Stimulated activated CD8-positive, alpha-beta memory T cell treated with anti-CD3 and anti-CD28 coated beads, Interleukin-15, amount 100 ng/mL, for 24 hours (primary cell): ENCODE measurements at regions not wholly inside any gene's neighbourhood (a gene's known extent, or its start where the extent isn't known, plus 50 kb on each side); places are given as distances from the start of the nearest gene placed in this dataset.

Source experiments
- DNase-seq: peaks from one replicate; pipeline ENCODE4 v3.0.0-alpha.2; 2020; ENCODE audit warnings: low read depth

DNA sequence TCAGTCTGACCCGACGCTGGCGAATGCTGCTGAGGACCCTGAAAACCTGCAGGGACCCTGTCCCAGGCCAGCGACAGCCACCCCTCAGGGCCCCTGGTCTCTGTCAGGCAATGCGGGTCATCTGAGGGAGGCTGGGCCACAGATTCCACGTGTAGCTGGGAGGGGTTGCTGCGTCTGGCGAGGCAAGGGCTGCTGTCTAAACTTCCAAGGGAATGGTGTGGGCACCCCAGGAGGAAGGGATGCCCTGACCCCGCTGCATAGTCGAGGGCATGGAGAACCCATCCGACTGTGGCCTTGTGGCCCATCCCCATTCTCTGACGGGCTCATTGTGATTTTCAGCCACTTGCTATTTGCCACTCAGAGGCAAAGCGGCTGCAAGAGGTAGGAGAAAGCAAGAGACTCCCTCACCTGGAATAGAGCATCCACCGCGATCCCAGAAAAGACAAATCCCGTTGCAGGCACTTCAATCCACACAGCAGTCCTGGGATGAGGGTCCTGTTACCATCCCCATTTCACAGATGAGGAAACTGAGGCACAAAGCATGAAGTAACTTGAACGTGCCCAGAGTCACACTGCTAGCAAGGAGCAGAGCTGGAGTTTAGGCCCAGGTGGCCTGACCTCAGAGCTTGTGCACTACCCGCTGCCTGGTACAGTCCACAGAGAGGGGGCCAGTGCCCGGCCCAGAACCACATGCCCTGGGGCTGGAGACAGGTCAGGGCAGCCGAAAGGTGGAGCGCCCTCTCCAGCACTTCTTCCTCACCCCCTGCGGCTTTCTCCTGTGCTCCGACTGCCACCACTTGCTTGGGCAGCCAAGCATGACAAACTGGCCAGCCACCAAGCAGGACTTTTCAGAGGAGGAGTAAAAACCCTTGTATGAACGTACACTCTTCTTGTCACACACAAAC is 163.8 kb upstream of the KLF14 start:
- DNase-seq = no peak

DNA sequence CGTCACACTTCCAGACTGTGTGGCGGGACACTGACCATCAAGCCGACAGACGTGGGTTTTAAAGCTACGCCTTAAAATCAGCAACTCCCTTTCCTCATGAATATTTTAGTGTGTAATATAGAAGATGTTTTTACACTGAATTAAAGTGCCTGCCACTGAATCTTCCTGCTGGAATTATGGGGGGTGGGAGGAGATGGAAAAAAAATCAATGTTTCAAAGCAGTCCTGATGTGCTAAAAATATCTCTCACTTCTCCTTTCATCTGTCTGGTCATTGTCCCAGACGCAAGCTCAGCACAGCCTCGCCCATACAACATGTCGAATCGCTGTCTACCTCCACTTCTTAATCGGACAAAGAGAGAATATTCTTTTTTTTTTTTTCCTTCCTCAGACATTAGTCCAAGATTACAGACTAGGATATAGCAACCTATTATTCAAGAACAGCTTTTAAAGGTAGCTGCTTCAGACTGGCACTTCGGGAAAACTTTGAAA is 165.1 kb upstream of the KLF14 start:
- no peak for DNase-seq

DNA sequence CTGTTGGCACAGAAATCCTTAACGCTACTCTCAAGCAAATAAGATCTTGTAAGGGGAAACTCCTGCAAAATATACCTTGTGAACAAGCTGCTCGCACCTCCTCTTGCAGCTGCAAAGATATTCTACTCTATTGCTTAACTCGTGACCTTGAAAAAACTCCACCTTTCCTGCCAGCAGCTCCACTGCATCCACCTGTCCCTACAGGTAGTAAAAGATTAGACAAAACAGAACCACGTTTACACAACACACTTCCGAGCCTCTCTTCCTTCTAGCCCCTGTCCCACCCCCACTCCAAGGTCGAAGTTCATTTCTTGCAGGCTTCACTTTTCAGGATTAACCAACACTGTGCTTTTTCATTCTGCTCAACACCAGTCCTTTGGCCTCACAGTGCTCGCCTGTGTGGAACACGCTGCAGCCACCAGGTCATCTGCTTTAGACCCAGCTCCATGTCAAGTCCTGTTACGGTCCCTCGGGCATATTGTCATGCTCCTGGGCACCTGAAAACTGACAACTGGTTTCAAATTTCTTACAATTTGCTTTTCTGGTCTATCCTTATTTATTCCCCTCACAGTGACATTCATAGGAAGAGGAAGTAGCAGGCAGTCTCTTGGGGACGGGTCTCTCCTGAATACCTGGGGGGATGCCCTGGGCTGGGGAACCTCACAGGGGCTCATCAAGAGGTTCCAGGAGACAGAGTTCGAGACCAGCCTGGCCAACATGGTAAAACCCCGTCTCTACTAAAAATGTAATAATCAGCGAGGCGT is 165.8 kb upstream of the KLF14 start:
- no peak for DNase-seq

DNA sequence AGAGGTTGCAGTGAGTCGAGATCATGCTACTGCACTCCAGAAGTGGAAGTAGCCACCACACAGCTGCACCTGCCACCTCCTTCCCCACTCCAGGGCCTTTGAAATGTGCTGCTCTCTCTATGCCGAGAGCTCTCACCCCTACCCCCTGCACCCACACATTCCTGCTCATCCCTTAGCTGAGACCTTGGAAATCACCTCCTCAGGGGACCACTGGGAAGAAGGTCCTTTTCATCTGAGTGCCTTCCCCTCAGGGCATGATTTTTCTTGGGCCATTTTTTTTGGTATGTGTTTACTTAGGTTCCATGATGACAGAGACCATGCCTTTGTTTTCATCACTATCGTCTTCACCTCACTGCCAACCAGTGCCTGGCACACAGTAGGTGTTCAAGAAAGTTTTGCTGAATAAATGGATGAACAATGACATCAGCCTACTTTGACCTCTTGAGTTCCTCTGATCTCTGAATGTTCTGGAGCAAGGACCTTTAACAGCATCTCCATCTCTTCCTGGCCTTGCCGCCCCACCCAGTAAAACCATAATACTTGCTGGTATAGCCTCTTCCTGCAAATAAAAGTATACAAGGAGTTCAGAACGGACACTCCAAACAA is 166.6 kb upstream of the KLF14 start:
- no peak for DNase-seq

DNA sequence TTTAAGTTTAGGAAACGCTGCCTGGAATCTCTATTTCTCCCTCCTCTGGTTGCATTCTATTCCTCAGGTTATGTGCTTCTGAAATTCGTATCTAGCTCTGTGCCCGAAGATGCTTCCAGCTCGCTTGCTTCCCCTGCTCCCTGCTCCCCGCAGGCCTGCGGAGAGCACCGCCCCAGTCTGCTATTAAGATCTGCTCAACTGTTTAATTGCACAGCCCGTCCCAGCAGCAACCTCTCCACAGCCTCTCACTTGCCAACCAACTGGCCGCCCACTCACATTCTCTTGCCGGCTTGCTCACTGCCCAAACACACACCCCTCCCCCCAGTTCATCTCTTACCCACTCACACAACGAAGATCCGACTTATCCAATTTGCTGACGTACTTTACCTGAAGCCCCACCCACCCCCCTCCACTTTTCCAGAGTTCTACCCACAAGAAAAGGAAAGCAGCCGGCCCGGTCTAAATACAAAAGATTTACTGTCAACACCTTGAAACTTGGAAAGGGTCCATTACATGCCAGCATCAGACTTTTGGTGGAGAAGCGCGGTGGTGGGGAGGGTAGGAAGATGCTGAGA is 167.3 kb upstream of the KLF14 start:
- DNase-seq = no peak

DNA sequence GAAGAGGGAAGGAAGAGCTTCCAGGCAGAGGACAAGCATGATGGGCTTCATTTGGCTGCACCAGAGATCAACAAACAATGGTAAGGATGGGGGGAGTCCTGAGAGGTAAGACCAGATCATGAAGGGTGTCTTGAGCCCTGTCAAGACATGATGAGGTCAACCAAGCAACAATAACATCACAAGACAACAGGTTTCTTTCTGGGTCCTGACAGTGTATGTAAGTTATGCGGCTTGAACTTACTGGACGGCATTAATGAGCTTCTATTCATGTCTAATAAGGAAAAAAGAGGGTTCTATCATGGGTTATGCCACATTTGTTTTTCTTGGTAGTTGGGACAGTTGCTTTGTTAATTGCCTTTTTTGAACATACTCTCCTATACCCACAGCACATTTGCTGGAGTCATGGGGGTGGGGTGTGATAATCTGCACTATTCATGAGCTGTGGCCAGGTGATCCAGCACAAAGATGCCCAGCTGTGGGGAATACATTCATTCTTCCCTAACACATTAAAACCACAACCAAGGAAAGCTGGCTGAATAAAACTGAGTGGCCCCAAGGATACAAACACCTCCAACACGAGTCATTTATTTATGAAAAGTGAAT is 168.8 kb upstream of the KLF14 start:
- no peak for DNase-seq

DNA sequence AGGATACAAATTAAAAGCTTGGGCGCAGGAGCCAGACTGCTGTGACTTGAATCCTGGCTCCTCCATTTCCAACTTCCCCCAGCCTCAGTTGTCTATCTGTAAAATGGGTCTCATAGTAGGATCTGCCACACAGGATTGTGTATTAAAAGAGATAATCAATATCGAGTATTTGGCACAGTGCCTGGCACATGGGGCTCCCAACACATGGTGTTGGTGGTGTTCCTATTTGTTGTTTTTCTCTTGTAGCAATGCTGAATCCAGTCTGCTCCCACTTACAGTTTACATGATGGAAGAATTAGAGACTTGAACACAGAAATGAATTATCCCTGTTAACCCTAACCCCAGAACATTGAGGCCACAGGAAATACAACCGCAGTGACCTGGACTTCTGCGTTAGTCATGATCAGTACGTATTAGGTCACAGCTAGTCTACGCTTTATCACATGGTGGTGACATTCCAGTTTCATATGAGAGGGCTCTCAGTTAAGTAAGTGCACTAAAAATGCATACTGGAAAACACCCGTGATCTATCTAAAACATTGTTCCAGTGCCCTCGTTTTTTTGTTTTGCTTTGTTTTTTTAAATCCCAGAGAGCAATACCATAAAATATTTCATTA is 169.5 kb upstream of the KLF14 start:
- no peak for DNase-seq

DNA sequence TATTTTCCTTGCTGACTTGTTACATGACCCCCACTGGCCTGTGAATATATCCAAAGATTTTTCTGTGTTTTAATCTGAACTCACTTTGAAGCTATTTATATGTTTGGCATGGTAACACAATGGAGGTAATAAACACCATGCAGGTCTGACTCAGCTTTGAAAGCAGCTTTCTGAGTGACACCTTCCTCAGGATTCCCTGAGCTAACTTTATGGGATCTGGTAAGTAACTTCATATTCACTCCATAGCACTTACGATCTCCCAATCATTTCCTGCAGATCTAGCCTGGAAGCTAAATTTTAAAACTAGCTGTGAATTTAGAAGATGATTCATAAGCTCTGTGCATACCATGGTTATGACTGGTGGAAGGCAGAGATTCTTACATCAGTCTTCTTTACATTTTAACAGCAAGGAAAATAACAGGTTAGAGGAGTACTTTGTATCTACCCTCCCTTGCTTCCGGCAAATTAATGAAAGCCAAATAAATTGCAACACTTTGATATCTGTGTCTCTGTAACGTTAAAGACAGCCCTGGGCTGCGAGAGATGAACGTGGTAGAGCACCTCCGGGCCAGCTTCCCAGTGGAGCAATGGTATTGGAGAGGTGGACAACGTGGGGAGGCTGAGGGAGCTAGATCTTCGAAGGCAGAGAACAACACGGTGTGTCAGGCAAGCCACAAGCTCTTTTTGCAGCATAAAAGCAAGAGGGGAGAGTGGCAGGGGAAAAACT is 170.2 kb upstream of the KLF14 start:
- DNase-seq = no peak

DNA sequence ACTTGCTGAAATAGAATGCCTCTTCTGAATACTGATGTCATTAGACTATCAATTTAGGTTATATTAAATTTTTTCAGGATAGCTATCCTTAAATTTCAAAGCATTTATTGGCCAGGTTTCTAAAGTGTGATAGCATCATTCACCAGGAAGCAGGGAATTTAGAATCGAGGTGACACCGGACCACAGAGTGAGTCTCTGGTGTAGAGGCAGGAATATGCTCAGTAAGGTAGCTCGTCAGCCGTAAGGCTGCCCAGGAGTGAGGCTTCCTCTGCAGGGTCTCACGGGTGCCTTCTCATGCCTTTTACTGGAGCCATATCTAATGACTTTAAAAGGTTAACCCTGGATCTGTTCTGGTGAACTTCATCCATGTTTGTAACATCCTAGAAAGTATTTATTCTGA is 170.8 kb upstream of the KLF14 start:
- DNase-seq = no peak

DNA sequence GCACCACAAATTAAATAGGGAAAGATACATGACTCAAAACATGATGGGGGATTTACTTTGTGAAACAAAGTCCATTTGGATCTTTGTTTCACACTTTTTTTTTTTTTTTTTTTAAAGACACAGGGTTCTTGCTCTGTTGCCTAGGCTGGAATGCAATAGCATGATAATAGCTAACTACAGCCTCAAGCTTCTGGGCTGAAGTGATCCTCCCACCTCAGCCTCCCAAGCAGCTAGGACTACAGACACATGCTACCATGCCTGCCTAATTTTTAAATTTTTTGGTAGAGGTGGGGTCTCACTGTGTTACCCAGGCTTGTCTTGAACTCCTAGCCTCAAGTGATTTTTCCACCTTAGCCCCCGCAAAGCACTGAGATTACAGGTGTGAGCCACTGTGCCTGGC is 172.6 kb upstream of the KLF14 start:
- no peak for DNase-seq

DNA sequence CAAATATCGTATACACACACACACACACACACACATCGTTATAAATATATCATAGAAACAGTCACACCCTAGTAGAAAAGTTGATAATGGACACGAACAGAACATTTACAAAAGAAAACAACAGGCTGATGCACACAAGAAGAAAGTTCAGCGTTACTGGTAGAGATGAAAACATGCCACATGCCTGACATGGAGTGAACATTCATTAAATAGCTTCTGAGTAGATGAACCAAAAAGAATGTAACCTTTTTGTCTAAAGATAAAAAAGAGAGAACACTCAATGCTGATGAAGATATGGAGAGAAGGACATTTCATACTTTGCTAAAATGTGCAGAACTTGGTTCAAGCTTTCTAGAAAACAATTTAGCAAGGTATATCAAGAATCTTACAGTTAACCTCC is 173.4 kb upstream of the KLF14 start:
- DNase-seq = no peak

DNA sequence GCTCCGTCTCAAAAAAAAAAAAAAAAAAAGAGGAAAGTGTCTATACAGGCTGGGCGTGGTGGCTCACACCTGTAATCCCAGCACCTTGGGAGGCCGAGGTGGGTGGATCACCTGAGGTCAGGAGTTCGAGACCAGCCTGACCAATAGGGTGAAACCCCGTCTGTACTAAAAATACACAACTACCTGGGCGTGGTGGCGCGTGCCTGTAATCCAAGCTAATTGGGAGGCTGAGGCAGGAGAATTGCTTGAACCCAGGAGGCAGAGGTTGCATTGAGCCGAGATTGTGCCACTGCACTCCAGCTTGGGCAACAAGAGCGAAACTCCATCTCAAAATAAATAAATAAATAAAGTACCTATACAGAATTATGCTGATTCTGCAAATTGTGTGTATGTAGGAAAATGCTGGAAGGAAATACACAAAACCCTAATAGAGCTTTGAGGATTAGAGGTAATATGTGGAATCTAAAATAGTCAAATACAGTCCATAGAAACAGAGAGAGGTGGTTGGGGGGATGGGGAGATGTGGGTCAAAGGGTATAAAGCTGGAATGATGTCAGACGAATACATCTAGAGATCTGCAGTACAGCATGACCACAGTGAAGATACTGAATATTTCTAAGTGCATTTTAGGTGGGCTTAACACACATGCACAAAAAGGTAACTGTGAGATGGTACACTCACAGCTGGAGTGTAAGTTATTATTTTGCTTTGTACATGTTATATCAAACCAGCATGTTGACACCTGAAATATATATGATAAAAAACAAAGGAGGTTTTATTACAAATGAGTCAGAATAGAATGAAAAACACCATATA is 174.5 kb upstream of the KLF14 start:
- no peak for DNase-seq

DNA sequence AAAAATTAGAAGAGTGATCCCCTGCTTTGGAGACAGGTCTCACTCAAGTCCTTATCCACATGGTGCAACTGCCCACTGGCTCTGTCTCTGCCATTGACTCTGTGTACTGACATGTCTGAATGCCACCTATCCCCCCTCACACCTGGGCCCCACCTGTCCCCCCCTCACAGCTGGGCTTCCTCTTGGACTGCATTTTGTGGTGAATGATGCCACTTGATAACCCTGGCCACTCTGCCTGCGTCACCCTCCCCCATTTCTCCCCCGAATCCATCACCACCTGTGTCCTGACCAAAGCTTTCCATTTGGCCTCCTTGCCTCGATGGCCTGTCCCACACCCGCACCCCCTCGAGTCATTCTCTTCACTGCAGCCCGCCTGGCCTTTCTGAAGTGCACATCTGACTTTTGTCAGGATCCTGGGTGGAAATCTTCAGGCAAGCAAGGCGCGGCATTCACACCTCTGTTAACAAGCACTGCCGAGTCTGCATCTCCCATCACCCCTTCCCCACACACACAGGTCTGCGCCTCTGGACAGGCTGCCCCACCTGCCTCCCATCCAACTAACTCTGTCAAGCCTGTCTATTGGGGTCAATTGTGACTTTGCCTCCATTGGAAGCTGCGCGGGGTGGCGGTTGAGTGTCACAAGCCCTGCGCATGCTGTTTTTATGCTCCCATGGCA is 175.3 kb upstream of the KLF14 start:
- no peak for DNase-seq

DNA sequence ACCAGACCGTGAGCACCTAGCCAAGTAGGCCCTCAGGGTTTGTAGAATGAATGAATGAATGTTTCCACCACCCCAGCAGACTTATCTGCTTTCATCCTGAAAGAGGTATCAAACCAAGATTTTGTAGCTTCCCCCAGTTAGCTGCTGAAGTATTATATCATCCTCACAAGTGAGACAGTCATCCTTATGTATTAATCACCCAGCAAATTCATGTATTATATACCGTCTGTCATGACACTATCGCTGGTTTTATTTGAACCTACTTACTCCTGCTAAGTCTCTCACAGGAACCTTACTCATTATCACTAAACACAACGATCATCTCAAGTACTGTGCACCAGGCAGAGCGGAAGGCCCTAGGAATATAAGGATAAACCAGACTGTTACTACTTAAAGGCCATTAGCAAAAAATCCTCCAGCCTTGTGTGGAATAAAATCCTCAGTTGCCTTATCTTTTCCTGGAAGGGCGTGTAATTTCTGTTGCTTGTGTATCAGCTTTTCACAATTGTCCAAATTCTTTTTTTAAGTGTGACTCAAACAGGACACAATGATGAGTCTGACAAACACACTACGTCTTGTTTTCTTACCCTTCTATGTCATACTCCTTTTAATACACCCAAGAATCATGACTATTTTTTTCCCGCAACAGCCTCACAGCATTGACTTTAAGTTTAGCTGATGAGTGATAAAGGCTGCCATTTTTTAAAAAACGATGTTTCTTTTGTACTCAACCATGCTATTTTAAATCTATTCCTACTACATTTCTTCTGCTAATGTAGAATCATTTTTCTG is 176.1 kb upstream of the KLF14 start:
- no peak for DNase-seq

DNA sequence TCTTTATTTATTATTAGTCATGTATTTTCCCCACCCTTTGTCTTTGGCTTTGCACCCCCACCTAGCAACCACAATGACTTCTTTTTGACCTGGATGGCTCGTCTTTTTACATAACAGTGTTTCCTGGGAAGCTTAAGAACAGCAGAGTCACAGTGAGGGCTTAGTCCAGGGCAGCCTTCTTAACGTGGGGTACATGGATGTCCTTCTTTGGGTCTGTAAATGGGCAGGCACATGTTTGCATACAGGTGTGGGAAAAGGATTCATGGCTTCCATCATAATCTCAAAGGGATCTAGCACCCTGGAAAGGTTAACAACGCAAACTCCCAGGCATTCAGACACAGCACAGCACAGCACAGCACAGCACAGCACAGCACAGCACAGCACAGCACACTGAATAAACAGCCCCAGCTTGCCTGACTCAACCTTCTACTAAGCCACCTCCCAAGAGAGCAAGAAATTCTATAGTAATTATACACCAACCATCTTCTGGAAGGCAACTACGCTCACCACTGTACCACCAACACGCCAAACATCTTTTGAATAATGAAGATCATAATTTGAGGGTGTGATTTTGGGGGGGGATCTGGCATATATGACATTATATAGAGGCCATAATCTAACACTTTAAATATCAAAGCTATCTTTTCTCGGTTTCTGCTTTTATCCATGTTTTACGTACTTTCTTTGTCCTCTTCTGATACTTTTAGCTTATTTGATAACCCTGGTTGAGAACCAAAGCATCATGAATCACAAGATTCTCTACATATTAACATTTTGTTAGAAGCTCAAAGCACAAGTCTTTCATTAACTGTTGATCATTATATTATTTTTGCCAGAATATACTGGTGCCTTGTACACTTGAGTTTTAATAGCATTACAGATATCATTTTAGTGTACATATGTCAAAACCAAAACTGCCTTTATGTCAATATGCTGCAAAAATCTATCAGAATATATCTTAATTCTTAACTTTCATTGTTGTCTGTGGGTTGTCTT is 177.2 kb upstream of the KLF14 start:
- no peak for DNase-seq

DNA sequence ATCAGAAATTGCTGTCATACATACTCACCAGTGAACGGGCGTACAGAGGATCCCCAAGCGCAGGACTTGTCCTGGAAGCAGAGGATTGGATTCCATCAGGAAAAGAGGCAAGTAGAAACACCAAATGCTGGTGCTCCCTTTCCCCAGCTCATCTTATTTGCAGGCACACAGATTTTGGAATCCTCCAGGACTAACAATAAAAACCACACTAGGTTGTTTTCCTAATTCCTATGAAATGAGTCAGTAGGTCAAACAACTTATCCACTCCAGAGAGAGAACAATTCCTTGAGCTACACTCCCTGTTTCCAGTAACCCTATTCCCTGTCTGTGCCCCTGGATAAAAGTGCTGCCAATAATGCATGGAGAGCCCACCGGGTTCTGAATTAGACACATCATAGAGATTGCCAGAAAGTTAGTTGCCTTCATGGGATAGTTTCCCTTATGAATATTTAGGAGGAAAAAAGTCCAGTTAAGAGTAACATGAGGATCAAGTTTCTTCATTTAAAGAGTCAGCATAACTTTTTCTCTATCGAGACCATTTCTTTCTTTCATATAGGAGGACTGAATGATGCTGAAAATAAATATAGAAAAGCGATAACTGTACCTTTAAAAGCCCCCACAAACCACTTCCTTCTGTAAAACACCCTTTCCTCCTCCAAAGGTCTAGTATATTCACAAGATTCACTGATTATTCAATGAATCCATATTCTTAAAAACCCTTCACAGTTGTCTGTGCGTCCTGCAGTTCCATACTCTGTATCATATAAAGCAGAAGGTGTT is 178.3 kb upstream of the KLF14 start:
- no peak for DNase-seq
